GM21390 (cell line): ENCODE measurements at regions not wholly inside any gene's neighbourhood (a gene's known extent, or its start where the extent isn't known, plus 50 kb on each side); places are given as distances from the start of the nearest gene placed in this dataset.
"Not testable (repeated sequence)": the region's sequence is repeated elsewhere in the genome, so short reads cannot be mapped to it uniquely, and the experiment has no call there.

Experiments
- ATAC-seq: cut with Tn5 transposase; IDR thresholded peaks from one replicate; pipeline ENCODE4 v1.9.1; 2021; ENCODE audit not compliant: unreplicated experiment

GRCh38 chr12:91511795-91512420 is 329.3 kb upstream of the DCN start:
- ATAC-seq: no peak

- no peak for ATAC-seq
These were observed 325.1 kb upstream of the DCN start for GRCh38 chr12:91507754-91508153.

GRCh38 chr12:91506452-91506851 is 323.8 kb upstream of the DCN start:
- no peak for ATAC-seq

GRCh38 chr12:91505006-91505405 is 322.4 kb upstream of the DCN start:
- no peak for ATAC-seq

- no peak for ATAC-seq
These were observed 319.6 kb upstream of the DCN start for GRCh38 chr12:91502208-91502607.

GRCh38 chr12:91496337-91496736 is 313.7 kb upstream of the DCN start:
- ATAC-seq: no peak

- ATAC-seq: no peak
These were observed 310.7 kb upstream of the DCN start for GRCh38 chr12:91493308-91493707.

GRCh38 chr12:91492648-91493047 is 310.0 kb upstream of the DCN start:
- ATAC-seq: no peak

GRCh38 chr12:91490667-91491311 is 308.2 kb upstream of the DCN start:
- ATAC-seq: no peak

- no peak for ATAC-seq
These were observed 300.9 kb upstream of the DCN start for GRCh38 chr12:91483471-91483985.

- no peak for ATAC-seq
These were observed 299.6 kb upstream of the DCN start for GRCh38 chr12:91482231-91482630.

GRCh38 chr12:91478500-91478899 is 295.9 kb upstream of the DCN start:
- no peak for ATAC-seq

- ATAC-seq: no peak
These were observed 285.1 kb upstream of the DCN start for GRCh38 chr12:91467686-91468085.

GRCh38 chr12:91461061-91461460 is 278.4 kb upstream of the DCN start:
- no peak for ATAC-seq

- no peak for ATAC-seq
These were observed 277.9 kb upstream of the DCN start for GRCh38 chr12:91460469-91460868.

GRCh38 chr12:91455321-91455720 is 272.7 kb upstream of the DCN start:
- ATAC-seq: no peak

- ATAC-seq: no peak
These were observed 271.6 kb upstream of the DCN start for GRCh38 chr12:91454179-91454578.

- ATAC-seq: not testable (repeated sequence)
These were observed 269.8 kb upstream of the DCN start for GRCh38 chr12:91452464-91452863.

- no peak for ATAC-seq
These were observed 259.7 kb upstream of the DCN start for GRCh38 chr12:91441993-91442952.

GRCh38 chr12:91441246-91441645 is 258.6 kb upstream of the DCN start:
- no peak for ATAC-seq

- ATAC-seq: no peak
These were observed 251.5 kb upstream of the DCN start for GRCh38 chr12:91434081-91434480.

- ATAC-seq: no peak
These were observed 250.1 kb upstream of the DCN start for GRCh38 chr12:91432755-91433154.
